ENCODE measurements at regions not wholly inside any gene's neighbourhood (a gene's known extent, or its start where the extent isn't known, plus 50 kb on each side); places are given as distances from the start of the nearest gene placed in this dataset.

DNA sequence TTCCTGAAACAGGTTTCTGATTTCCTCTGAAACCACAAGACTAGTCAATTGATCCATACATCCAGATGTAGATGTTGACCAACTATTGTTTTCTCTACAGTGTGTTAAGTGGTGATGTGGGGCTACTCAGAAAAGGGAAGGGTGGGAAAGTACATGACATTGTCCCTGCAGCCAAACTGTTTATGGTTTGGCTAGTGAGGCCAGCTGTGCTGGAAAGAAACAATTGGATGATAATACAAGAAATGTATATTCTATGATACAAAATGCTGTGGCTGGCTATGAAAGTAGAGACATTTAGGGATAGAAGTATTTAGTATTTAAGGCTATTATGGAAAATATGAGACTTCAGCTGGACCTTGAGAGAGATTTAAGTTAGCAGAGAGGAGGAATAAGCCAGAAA lies 244.5 kb downstream of the ADGRL2 start:
- TF ChIP-seq, protein P1, sequence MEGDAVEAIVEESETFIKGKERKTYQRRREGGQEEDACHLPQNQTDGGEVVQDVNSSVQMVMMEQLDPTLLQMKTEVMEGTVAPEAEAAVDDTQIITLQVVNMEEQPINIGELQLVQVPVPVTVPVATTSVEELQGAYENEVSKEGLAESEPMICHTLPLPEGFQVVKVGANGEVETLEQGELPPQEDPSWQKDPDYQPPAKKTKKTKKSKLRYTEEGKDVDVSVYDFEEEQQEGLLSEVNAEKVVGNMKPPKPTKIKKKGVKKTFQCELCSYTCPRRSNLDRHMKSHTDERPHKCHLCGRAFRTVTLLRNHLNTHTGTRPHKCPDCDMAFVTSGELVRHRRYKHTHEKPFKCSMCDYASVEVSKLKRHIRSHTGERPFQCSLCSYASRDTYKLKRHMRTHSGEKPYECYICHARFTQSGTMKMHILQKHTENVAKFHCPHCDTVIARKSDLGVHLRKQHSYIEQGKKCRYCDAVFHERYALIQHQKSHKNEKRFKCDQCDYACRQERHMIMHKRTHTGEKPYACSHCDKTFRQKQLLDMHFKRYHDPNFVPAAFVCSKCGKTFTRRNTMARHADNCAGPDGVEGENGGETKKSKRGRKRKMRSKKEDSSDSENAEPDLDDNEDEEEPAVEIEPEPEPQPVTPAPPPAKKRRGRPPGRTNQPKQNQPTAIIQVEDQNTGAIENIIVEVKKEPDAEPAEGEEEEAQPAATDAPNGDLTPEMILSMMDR (IDR thresholded peaks at IDR 0.05; ENCODE audit: low read depth, low read length, poor library complexity, severe bottlenecking), result no peak
- TF ChIP-seq EZH2phosphoT487 (IDR thresholded peaks at IDR 0.05; ENCODE audit: borderline replicate concordance, low read length), result no peak
